RKO (cell line): ENCODE measurements at regions not wholly inside any gene's neighbourhood (a gene's known extent, or its start where the extent isn't known, plus 50 kb on each side); places are given as distances from the start of the nearest gene placed in this dataset.
"Not testable (repeated sequence)": the region's sequence is repeated elsewhere in the genome, so short reads cannot be mapped to it uniquely, and the experiment has no call there.

Experiments
- DNase-seq: peaks from one replicate; pipeline ENCODE4 v3.0.0-alpha.2; 2016; ENCODE audit warnings: low spot score

DNA sequence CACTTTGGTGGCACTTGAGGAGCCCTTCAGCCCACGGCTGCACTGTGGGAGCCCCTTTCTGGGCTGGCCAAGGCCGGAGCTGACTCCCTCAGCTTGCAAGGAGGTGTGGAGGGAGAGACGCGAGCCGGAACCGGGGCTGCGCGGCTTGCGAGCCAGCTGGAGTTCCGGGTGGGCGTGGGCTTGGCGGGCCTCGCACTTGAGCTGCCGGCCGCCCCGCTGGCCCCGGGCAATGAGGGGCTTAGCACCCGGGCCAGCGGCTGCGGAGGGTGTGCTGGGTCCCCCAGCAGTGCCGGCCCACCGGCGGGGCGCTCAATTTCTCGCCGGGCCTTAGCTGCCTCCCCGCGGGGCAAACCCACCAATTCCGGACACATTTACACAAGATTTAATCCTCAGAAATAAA is 113.7 kb upstream of the RXFP1 start:
- DNase-seq = not testable (repeated sequence)

GRCh38 chr4:158410272-158410671 is 111.4 kb upstream of the RXFP1 start:
- DNase-seq = peak; percentile 28

GRCh38 chr4:158411269-158411668 is 110.4 kb upstream of the RXFP1 start:
- no peak for DNase-seq

GRCh38 chr4:158418679-158419078 is 103.0 kb upstream of the RXFP1 start:
- DNase-seq = not testable (repeated sequence)

- no peak for DNase-seq
These were observed 100.9 kb upstream of the RXFP1 start for GRCh38 chr4:158420782-158421181.

DNA sequence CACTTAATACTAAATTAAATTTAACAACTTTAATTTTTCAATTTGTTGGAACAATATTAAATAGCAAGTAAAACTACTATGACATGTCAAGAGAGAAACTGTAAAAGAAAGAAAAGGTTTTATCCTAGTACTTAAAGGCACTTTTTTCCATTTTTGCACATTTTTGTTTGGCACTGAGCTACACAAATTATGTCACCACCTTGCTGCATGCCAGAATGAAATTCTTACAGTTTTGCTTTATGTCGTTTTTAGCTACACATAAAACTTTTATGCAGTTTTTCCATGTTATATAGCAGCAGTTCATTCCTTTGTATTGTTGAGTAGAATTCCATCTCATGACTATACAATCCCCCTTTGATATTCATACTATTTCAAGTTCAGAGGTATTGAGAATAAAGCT is 99.1 kb upstream of the RXFP1 start:
- DNase-seq = no peak

GRCh38 chr4:158428242-158428641 is 93.4 kb upstream of the RXFP1 start:
- DNase-seq = peak; percentile 8

DNA sequence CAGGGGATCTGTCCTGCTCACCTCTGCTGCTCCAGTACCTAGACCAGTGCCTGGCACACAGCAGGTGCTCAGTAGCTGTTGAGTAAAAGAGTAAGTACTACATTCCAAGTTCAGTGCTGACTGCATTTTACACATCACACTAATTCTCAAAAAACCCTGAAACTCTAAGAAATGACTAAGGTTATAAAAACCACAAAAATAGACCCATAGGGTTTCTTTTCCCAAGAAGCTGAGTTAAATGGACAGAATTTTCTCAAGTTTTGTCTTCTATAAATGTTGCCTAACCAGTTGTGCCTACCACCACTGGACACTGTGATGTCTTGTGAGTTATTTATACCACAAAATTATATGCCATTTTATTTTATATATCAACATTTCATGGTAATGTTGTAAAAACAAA is 78.9 kb upstream of the RXFP1 start:
- DNase-seq = no peak

GRCh38 chr4:158443731-158444130 is 78.0 kb upstream of the RXFP1 start:
- DNase-seq = no peak

GRCh38 chr4:158444621-158445020 is 77.1 kb upstream of the RXFP1 start:
- DNase-seq = no peak

DNA sequence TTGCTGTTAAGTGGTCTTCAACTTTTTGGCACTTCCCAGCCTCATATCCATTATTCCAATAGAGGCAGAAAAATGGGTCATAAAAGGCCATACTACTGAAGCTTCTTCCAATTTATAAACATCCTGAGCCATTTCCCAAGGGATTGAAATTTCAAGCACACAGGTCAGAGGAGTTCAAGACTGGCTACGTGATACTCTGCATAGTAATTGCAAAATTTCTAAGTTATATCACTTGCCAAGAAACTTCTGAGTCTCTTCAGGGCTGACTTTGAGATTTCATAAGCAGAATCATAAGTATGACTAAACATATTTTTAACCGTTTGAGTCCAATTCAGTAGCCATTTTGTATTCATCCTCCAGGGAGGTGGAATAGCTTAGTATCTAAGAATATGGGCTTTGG is 75.6 kb upstream of the RXFP1 start:
- DNase-seq = no peak

GRCh38 chr4:158450741-158451140 is 70.9 kb upstream of the RXFP1 start:
- no peak for DNase-seq

DNA sequence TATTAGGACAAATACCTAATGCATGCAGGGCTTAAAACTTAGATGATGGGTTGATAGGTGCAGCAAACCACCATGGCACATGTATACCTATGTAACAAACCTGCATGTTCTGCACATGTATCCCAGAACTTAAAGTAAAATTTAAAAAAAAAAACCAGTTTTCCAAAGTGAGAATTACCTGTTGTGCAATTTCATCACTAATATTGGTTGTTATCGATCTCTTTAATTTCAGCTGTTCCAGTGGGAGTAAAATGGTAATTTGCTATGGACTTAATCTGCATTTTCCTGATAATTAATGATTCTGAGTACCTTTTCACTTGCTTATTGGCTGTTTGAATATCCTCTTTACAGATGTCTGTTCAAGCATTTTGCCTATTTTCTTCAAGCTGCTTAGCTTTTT is 69.6 kb upstream of the RXFP1 start:
- DNase-seq = not testable (repeated sequence)

- no peak for DNase-seq
These were observed 63.3 kb upstream of the RXFP1 start for GRCh38 chr4:158458271-158458895.

- DNase-seq = no peak
These were observed 62.4 kb upstream of the RXFP1 start for GRCh38 chr4:158459085-158459820.

DNA sequence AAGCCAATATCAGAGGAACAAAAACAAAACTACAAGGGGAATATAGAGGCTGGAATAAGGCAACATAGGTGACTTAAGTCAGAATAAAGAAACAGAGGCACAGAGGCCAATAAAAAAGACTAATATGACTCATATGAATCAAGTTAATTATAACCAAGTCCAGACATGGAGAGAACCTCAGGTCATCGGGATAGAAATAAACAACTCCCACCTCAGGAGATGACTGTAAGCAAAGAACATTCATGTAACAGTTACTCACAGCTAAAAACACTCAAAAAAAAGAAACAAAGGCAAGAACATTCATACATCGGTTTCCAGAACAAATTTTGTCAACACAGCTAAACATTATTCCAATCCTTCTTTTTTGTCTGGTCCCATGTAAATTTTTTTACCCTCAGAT is 60.3 kb upstream of the RXFP1 start:
- no peak for DNase-seq

GRCh38 chr4:158462611-158463010 is 59.1 kb upstream of the RXFP1 start:
- no peak for DNase-seq
